HG02759 (cell line): ENCODE measurements at regions not wholly inside any gene's neighbourhood (a gene's known extent, or its start where the extent isn't known, plus 50 kb on each side); places are given as distances from the start of the nearest gene placed in this dataset.

Experiments
- ATAC-seq: cut with Tn5 transposase; IDR thresholded peaks from one replicate; pipeline ENCODE4 v1.9.1; 2021; ENCODE audit warnings: mild to moderate bottlenecking, moderate library complexity; ENCODE audit not compliant: unreplicated experiment

GRCh38 chr10:44435196-44435595 is 50.3 kb upstream of the CXCL12 start:
- ATAC-seq: no peak

- no peak for ATAC-seq
Observed at GRCh38 chr10:44436240-44436639, 51.3 kb upstream of the CXCL12 start.

GRCh38 chr10:44437840-44438511 is 53.1 kb upstream of the CXCL12 start:
- ATAC-seq: no peak

GRCh38 chr10:44439239-44439957 is 54.5 kb upstream of the CXCL12 start:
- no peak for ATAC-seq

- no peak for ATAC-seq
Observed at GRCh38 chr10:44439958-44440244, 55.0 kb upstream of the CXCL12 start.

- ATAC-seq: no peak
Observed at GRCh38 chr10:44457259-44457658, 72.4 kb upstream of the CXCL12 start.

GRCh38 chr10:44458671-44459413 is 73.9 kb upstream of the CXCL12 start:
- ATAC-seq: no peak

- ATAC-seq: no peak
Observed at GRCh38 chr10:44459671-44460070, 74.8 kb upstream of the CXCL12 start.

GRCh38 chr10:44460416-44460815 is 75.5 kb upstream of the CXCL12 start:
- ATAC-seq: no peak

GRCh38 chr10:44462338-44462914 is 77.5 kb upstream of the CXCL12 start:
- no peak for ATAC-seq

- ATAC-seq: no peak
Observed at GRCh38 chr10:44463511-44464121, 78.7 kb upstream of the CXCL12 start.

- no peak for ATAC-seq
Observed at GRCh38 chr10:44464503-44464902, 79.6 kb upstream of the CXCL12 start.

- ATAC-seq: no peak
Observed at GRCh38 chr10:44465401-44466115, 80.7 kb upstream of the CXCL12 start.

- ATAC-seq: no peak
Observed at GRCh38 chr10:44466236-44466635, 81.3 kb upstream of the CXCL12 start.

- ATAC-seq: no peak
Observed at GRCh38 chr10:44467090-44467489, 82.2 kb upstream of the CXCL12 start.

GRCh38 chr10:44467900-44468299 is 83.0 kb upstream of the CXCL12 start:
- ATAC-seq: no peak

GRCh38 chr10:44468525-44468924 is 83.6 kb upstream of the CXCL12 start:
- ATAC-seq: no peak

GRCh38 chr10:44468965-44469364 is 84.1 kb upstream of the CXCL12 start:
- ATAC-seq: no peak

GRCh38 chr10:44470784-44471183 is 85.9 kb upstream of the CXCL12 start:
- no peak for ATAC-seq

GRCh38 chr10:44471410-44471809 is 86.5 kb upstream of the CXCL12 start:
- ATAC-seq: no peak

GRCh38 chr10:44473146-44473545 is 88.2 kb upstream of the CXCL12 start:
- no peak for ATAC-seq
